ENCODE measurements at regions not wholly inside any gene's neighbourhood (a gene's known extent, or its start where the extent isn't known, plus 50 kb on each side); places are given as distances from the start of the nearest gene placed in this dataset.

DNA sequence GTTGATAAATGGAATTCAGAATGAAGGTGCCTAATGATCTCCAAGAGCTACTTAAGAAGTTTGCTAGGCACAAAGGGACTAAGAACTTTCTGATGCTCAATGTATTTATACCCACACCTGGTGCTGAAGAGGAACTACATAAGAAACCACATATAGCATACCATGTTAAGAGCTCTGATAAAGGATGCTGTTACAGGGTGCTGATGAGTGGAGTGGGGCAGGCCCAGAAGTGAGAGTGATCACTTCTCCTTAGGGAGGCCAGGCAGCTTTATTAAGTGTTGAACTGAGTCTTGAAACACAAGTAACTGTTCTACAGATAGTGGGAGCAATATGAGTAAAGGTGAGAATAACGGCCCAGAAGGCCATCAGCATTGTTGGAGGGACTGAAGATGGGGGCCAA is 68.3 kb upstream of the CHRDL1 start:
- Histone ChIP-seq H3K9me3 (ENCODE audit: control insufficient read depth, insufficient read depth, low read depth, low read length) (no peaks in the 10 kb centered on the region), H3K79me2 (ENCODE audit: control insufficient read depth, insufficient read depth, low read length) (no peaks in the 10 kb centered on the region), H2AFZ (ENCODE audit: low read length) (no peak overlapping the region), H3K9ac (ENCODE audit: insufficient read depth, low read length) (no peak overlapping the region), H3K27me3 (ENCODE audit: control insufficient read depth, insufficient read depth, low read length) (no peaks in the 10 kb centered on the region), H3K4me1 (ENCODE audit: control insufficient read depth, extremely low read depth, insufficient read depth, low read length) (no peaks in the 10 kb centered on the region), H3K36me3 (ENCODE audit: control insufficient read depth, insufficient read depth, low read length) (no peaks in the 10 kb centered on the region), H3K27ac (ENCODE audit: insufficient read depth, low read length) (no peak overlapping the region), H3K4me3 (replicated peaks in 1 of 4; ENCODE audit: control extremely low read depth in 1 of 4, insufficient read depth in 1 of 4, low read depth in 3 of 4, low read length in 4 of 4) (no peak overlapping the region), H4K20me1 (ENCODE audit: control insufficient read depth, extremely low read depth, insufficient read depth, low read length) (no peaks in the 10 kb centered on the region), H3K4me2 (ENCODE audit: extremely low read depth, insufficient read depth, low read length) (no peak overlapping the region)
- DNase-seq (ENCODE audit: low read depth in 2 of 2), result no peak
- no peak for TF ChIP-seq EZH2 (IDR thresholded peaks at IDR 0.05; ENCODE audit: low read length, missing control alignments)
- TF ChIP-seq, protein P1, sequence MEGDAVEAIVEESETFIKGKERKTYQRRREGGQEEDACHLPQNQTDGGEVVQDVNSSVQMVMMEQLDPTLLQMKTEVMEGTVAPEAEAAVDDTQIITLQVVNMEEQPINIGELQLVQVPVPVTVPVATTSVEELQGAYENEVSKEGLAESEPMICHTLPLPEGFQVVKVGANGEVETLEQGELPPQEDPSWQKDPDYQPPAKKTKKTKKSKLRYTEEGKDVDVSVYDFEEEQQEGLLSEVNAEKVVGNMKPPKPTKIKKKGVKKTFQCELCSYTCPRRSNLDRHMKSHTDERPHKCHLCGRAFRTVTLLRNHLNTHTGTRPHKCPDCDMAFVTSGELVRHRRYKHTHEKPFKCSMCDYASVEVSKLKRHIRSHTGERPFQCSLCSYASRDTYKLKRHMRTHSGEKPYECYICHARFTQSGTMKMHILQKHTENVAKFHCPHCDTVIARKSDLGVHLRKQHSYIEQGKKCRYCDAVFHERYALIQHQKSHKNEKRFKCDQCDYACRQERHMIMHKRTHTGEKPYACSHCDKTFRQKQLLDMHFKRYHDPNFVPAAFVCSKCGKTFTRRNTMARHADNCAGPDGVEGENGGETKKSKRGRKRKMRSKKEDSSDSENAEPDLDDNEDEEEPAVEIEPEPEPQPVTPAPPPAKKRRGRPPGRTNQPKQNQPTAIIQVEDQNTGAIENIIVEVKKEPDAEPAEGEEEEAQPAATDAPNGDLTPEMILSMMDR (conservative IDR thresholded peaks at IDR 0.05 in 1 of 2, IDR thresholded peaks at IDR 0.05 in 1 of 2; ENCODE audit: low read depth in 1 of 2, low read length in 2 of 2), result no peak

DNA sequence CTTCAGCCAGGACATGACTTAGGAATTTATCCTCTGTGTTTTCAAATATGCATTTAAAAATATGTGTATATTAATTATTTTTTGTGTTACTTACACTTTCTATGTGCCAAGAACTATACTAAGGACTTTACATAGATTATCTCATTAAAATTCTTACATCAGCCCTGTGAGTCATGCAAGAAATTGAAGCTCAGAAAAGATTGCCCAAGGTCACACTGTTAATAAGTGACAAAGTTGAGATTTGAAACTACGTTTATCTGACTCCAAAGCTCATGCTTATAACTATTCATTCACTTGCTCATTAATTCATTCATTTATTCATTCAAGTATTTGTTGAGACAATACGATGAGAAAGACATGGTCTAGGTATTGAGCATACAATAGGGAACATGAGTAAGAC is 62.9 kb upstream of the CHRDL1 start:
- Histone ChIP-seq H3K9ac (ENCODE audit: insufficient read depth, low read length) (no peak overlapping the region), H2AFZ (ENCODE audit: low read length) (no peak overlapping the region), H4K20me1 (ENCODE audit: control insufficient read depth, extremely low read depth, insufficient read depth, low read length) (peaks cover 1% of the 10 kb centered on the region), H3K4me1 (ENCODE audit: control insufficient read depth, extremely low read depth, insufficient read depth, low read length) (no peaks in the 10 kb centered on the region), H3K79me2 (ENCODE audit: control insufficient read depth, insufficient read depth, low read length) (no peaks in the 10 kb centered on the region), H3K4me2 (ENCODE audit: extremely low read depth, insufficient read depth, low read length) (no peak overlapping the region), H3K4me3 (replicated peaks in 1 of 4; ENCODE audit: control extremely low read depth in 1 of 4, insufficient read depth in 1 of 4, low read depth in 3 of 4, low read length in 4 of 4) (no peak overlapping the region), H3K9me3 (ENCODE audit: control insufficient read depth, insufficient read depth, low read depth, low read length) (no peaks in the 10 kb centered on the region), H3K27ac (ENCODE audit: insufficient read depth, low read length) (no peak overlapping the region), H3K36me3 (ENCODE audit: control insufficient read depth, insufficient read depth, low read length) (no peaks in the 10 kb centered on the region), H3K27me3 (ENCODE audit: control insufficient read depth, insufficient read depth, low read length) (no peaks in the 10 kb centered on the region)
- TF ChIP-seq EZH2 (IDR thresholded peaks at IDR 0.05; ENCODE audit: low read length, missing control alignments), result no peak
- TF ChIP-seq, protein P1 (conservative IDR thresholded peaks at IDR 0.05 in 1 of 2, IDR thresholded peaks at IDR 0.05 in 1 of 2; ENCODE audit: low read depth in 1 of 2, low read length in 2 of 2), result no peak
- DNase-seq (ENCODE audit: low read depth in 2 of 2), result no peak

DNA sequence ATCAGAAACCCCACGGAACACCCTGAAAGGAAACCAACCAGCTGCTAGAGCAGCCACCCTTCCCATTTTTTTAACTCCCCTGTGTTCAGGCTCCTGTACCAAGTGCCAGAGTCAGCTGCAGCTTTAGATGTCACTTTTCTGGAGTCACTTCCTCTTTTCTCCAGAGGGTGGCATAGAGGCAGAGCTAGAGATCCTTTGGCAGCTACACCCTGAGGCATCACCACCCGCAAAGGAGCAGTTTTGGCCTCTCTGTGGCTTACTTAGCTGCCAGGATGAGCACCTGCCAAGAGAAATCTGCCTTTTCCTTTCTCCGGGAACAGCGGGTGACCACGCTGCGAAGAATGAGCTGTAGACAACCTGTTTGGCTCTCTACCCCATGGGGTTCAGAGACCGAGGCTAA is 58.0 kb upstream of the CHRDL1 start:
- no peak overlapping the region for H3K27ac ChIP-seq (ENCODE audit: insufficient read depth, low read length)
- H3K9ac ChIP-seq (ENCODE audit: insufficient read depth, low read length), result no peak overlapping the region
- DNase-seq (ENCODE audit: low read depth in 2 of 2), result peak; percentile 7 to 14
- peaks cover under 1% of the 10 kb centered on the region for H4K20me1 ChIP-seq (ENCODE audit: control insufficient read depth, extremely low read depth, insufficient read depth, low read length)
- H3K27me3 ChIP-seq (ENCODE audit: control insufficient read depth, insufficient read depth, low read length), result no peaks in the 10 kb centered on the region
- H3K9me3 ChIP-seq (ENCODE audit: control insufficient read depth, insufficient read depth, low read depth, low read length), result no peaks in the 10 kb centered on the region
- H3K4me1 ChIP-seq (ENCODE audit: control insufficient read depth, extremely low read depth, insufficient read depth, low read length), result no peaks in the 10 kb centered on the region
- TF ChIP-seq EZH2 (IDR thresholded peaks at IDR 0.05; ENCODE audit: low read length, missing control alignments), result no peak
- TF ChIP-seq, protein P1 (conservative IDR thresholded peaks at IDR 0.05 in 1 of 2, IDR thresholded peaks at IDR 0.05 in 1 of 2; ENCODE audit: low read depth in 1 of 2, low read length in 2 of 2), result peak in 1 of 2 donors; percentile 38
- H3K4me3 ChIP-seq (replicated peaks in 1 of 4; ENCODE audit: control extremely low read depth in 1 of 4, insufficient read depth in 1 of 4, low read depth in 3 of 4, low read length in 4 of 4), result no peak overlapping the region
- H3K4me2 ChIP-seq (ENCODE audit: extremely low read depth, insufficient read depth, low read length), result no peak overlapping the region
- H2AFZ ChIP-seq (ENCODE audit: low read length), result no peak overlapping the region
- no peaks in the 10 kb centered on the region for H3K36me3 ChIP-seq (ENCODE audit: control insufficient read depth, insufficient read depth, low read length)
- no peaks in the 10 kb centered on the region for H3K79me2 ChIP-seq (ENCODE audit: control insufficient read depth, insufficient read depth, low read length)
